PC-3 (cell line): ENCODE measurements at regions not wholly inside any gene's neighbourhood (a gene's known extent, or its start where the extent isn't known, plus 50 kb on each side); places are given as distances from the start of the nearest gene placed in this dataset.

Experiments used
- EZH2 ChIP-seq: fragments of 300-600 bp; sonication (generic); IDR thresholded peaks from one replicate; pipeline ENCODE4 v1.6.1; 2017; ENCODE audit warnings: antibody characterized with exemption, mild to moderate bottlenecking, low read length; ENCODE audit not compliant: unreplicated experiment
- EZH2phosphoT487 ChIP-seq: fragments of 300-600 bp; sonication (generic); IDR thresholded peaks from 2 replicates; pipeline ENCODE4 v1.6.1; 2018; ENCODE audit warnings: mild to moderate bottlenecking, antibody characterized with exemption, low read length, borderline replicate concordance
- TF ChIP-seq, protein P1 (sequence below): fragments of 300-600 bp; sonication (generic); conservative IDR thresholded peaks from 2 replicates; pipeline ENCODE4 v1.5.1; 2017; ENCODE audit warnings: antibody characterized with exemption, low read depth, mild to moderate bottlenecking, low read length

DNA sequence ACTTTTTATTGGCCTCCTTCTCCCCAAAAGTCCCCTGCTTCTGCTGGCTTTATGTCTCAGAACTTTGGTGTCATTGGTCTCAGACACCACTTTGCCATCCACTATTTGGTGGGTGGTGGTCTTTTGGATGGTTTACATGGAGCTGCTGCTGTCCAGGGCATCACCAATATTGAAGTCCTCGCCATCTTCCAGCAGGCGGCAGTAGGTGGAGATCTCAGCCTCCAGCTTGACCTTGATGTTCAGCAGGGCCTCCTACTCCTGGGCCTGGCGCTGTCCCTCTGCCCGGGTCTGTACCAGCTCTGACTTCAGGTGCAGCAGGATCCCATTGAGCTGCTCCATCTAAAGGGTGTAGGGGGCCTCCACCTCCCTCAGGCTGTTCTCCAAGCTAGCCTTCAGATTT is 148.4 kb upstream of the FOXA2 start:
- TF ChIP-seq EZH2 (no peak), EZH2phosphoT487 (no peak)
- TF ChIP-seq, protein P1, sequence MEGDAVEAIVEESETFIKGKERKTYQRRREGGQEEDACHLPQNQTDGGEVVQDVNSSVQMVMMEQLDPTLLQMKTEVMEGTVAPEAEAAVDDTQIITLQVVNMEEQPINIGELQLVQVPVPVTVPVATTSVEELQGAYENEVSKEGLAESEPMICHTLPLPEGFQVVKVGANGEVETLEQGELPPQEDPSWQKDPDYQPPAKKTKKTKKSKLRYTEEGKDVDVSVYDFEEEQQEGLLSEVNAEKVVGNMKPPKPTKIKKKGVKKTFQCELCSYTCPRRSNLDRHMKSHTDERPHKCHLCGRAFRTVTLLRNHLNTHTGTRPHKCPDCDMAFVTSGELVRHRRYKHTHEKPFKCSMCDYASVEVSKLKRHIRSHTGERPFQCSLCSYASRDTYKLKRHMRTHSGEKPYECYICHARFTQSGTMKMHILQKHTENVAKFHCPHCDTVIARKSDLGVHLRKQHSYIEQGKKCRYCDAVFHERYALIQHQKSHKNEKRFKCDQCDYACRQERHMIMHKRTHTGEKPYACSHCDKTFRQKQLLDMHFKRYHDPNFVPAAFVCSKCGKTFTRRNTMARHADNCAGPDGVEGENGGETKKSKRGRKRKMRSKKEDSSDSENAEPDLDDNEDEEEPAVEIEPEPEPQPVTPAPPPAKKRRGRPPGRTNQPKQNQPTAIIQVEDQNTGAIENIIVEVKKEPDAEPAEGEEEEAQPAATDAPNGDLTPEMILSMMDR = peak; percentile 38; the same call in 1 of the 2 replicates
